AG10803 (cell line): ENCODE measurements at regions not wholly inside any gene's neighbourhood (a gene's known extent, or its start where the extent isn't known, plus 50 kb on each side); places are given as distances from the start of the nearest gene placed in this dataset.

ENCODE experiments used
- DNase-seq: peaks from one replicate; pipeline ENCODE4 v3.0.0; 2010; ENCODE audit warnings: low read depth
- H3K4me3 ChIP-seq: 2 replicates; pipeline ENCODE4 v1.5.1; 2011; ENCODE audit warnings: mild to moderate bottlenecking, low read length, control low read depth
- CTCF ChIP-seq: conservative IDR thresholded peaks from 2 replicates; pipeline ENCODE4 v1.5.1; 2011; ENCODE audit warnings: mild to moderate bottlenecking, low read length, control low read depth, inconsistent platforms

DNA sequence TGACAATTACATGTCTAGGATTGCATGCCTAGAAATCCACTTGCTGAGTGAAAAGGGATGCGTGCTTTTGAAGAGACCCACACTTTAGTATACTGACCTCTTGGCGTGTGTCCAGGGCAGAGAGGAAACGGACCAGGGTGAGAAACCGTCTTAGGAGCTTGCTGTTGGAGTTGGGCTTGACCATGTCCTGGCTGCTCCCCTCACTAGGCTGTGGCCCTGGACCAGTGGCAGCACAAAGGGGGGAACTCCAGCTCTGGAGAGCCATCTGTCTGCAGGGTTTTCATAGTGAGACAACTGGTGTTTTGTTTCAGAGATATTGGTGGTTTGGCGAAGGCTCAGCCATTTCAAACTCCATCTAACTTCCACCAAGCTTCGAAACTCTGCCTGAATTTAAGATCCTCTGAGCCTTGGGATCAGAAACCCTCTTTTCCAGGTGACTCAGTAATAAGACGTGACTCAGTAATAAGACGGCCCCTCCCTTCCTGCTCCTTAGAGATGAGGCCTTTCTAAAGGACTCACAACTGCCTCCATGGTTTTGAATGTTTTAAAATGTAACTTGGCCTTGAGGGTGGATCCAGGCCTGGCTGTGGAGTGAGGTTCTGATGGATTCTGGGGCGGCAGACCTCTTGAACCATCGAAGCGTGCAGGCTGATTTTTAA is 165.8 kb downstream of the MELK start:
- peak; percentile 16 for DNase-seq
- no peak for TF ChIP-seq CTCF
- no peak overlapping the region for H3K4me3 ChIP-seq

DNA sequence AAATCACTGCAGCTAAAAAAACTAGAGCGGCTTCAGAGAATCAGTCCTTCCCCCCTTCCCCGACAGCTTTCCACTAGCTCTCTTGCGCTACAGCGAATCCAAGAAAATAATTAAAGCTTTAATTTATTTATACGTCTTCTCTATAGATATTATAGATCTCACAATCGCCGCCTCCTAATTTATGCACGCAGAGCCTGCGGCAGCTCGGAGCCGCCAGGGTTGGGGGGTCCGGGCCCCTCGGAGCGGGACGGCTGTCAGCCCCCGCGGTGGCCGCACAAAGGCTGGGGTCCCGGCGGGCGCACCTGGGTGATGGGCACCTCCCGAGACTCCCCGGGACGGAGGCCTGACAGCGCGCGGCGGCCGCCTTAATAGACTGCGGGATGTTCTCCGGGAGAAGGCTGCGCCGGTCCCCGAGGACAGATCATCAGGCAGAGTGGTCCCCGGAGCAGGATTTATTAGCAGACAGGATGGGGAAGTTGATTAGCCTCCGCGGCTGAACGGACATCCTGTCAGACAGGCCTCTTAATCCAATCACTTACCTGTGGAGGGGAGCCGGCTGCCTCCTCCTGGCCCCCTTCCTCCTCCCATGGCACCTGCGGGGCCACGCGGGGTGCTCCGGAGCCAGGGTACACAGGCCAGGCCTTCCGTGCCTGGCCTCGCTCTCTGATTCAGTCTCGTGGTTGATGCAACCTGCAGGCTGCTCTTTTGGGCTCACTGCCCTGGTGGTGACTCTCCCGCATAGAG is 166.8 kb downstream of the MELK start:
- H3K4me3 ChIP-seq = no peak overlapping the region
- no peak for DNase-seq

GRCh38 chr9:36742264-36742663 is 169.6 kb downstream of the MELK start:
- no peak overlapping the region for H3K4me3 ChIP-seq
- no peak for DNase-seq
- TF ChIP-seq CTCF = no peak

More for the DNA sequence above, 166.8 kb downstream of the MELK start:
- TF ChIP-seq CTCF = no peak

DNA sequence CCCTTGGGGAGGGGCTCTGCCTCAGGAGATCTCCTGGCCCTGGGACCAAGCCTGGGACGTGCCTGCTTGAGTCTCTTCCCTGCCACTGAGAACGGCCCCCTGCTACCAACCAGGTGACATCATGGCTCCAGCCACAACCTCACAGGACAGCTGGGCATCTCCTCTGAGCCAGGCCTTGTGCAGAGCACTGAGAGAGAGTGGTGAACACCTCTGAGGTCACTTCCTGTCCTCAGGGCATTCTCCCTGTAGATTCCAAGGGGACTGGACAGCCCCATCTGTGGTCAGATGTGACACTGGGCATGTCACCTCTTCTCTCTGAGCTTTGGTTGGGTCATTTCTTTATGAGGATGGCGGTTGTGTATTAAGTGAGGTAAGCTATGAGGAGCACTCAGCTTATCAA is 172.0 kb downstream of the MELK start:
- no peak for TF ChIP-seq CTCF
- no peak for DNase-seq
- H3K4me3 ChIP-seq = no peak overlapping the region

- no peak for DNase-seq
Observed at GRCh38 chr9:36745977-36746376, 173.3 kb downstream of the MELK start.

GRCh38 chr9:36746415-36746814 is 173.7 kb downstream of the MELK start:
- no peak for TF ChIP-seq CTCF
- no peak overlapping the region for H3K4me3 ChIP-seq
- no peak for DNase-seq

More at GRCh38 chr9:36745977-36746376, 173.3 kb downstream of the MELK start:
- no peak for TF ChIP-seq CTCF
- no peak overlapping the region for H3K4me3 ChIP-seq
